Peyer's patch (tissue), 4 donors: ENCODE measurements at regions not wholly inside any gene's neighbourhood (a gene's known extent, or its start where the extent isn't known, plus 50 kb on each side); places are given as distances from the start of the nearest gene placed in this dataset.

Source experiments
- CTCF ChIP-seq, 6 experiments: fragments of 450-650 bp in 4 of 6; fragments of 200-600 bp in 2 of 6; sonication (generic) in 1 of 6; IDR thresholded peaks; one replicate each; pipeline ENCODE4 v1.5.1; 2017 to 2019; ENCODE audit warnings: antibody characterized with exemption in 6 of 6, mild to moderate bottlenecking in 3 of 6, moderate library complexity in 1 of 6
- POLR2A ChIP-seq, 2 donors: fragments of 450-650 bp; IDR thresholded peaks; one replicate each; pipeline ENCODE4 v1.5.1; 2017; ENCODE audit warnings: antibody characterized with exemption in 2 of 2, mild to moderate bottlenecking in 2 of 2, moderate library complexity in 2 of 2

DNA sequence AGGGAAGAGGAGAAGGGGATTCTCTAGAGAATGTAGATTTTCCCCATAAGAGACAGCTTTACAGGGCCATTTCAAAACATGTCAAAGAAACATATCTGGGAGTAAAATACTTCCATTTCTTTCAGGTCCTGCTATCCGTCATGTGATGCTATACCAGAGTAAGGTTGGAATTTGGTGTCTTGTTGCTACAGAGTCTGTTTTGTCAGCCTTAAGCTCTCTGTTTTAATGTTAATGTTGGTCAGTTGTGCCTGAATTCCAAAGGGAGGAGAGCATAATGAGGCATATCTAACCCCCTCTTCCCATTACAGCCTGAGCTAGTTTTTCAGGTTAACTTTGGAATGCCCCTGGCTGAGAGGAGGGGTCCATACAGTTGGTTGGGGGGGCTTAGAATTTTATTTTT, 94.7 kb upstream of the CCDC71L start:
- TF ChIP-seq POLR2A (IDR thresholded peaks at IDR 0.05) = no peak
- TF ChIP-seq CTCF (IDR thresholded peaks at IDR 0.05) = no peak
